ENCODE measurements at regions not wholly inside any gene's neighbourhood (a gene's known extent, or its start where the extent isn't known, plus 50 kb on each side); places are given as distances from the start of the nearest gene placed in this dataset.

DNA sequence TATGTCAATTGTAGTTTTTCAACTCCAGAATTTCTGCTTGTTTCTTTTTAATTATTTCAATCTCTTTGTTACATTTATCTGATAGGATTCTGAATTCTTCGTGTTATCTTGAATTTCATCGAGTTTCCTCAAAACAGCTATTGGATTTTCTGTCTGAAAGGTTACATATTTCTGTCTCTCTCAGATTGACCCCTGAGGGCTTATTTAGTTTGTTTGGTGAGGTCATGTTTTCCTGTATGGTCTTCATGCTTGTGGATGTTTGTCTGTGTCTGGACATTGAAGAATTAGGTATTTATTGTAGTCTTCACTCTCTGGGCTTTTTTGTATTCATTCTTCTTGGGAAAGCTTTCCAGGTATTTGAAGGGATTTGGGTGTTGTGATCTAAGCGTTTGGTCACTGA lies 85.6 kb downstream of the SNAPC1 start:
- DNase-seq (ENCODE audit: low read depth), result no peak

DNA sequence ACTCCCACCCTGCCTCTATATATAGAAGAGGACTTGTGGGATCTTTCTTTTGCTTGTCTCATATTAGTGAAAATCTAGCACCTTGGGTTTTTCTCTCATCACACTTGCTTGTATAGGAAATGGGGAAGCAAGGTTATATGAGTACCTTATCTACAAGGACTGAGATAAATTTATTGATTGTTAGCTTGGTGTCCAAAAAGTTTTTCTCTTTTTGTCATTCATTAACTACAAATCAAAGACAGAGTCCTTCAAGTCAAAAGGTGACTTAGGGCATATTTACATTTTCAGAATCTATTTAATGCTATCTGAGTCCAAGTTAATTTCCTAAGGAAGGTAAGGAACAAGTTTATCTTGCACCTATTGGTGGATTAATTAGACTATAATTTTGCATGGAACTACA lies 92.7 kb downstream of the SNAPC1 start:
- DNase-seq (ENCODE audit: low read depth), result no peak

DNA sequence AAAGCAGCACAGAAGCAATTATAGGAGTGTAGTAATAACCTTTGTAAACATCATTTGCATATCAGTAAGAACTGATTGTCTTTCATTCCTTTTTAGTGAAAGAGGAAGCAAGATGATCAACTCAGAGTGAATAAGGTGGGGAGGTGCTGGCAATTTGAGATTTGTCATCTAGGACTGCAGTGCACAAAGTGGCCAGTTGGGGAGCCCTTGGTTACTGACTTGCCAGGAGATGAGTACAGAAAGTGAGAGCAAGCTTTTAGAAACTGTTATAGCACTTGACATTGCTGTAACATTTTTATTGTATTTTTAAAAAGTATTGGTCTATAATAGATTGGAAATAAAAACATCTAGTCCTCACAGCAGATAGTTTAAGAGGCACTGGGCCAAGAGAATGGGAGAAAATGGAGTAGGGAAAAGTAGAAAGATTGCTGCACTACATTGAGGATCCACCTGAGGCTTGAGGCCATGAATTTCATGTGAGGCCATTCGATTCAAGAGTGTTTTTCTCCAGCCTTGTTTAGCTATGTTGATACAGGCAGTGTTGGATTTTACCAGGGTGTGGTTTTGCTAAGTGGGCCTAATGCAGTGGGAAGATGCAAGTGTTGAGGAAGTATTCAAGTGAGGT lies 98.2 kb downstream of the SNAPC1 start:
- DNase-seq (ENCODE audit: low read depth), result peak; percentile 52

DNA sequence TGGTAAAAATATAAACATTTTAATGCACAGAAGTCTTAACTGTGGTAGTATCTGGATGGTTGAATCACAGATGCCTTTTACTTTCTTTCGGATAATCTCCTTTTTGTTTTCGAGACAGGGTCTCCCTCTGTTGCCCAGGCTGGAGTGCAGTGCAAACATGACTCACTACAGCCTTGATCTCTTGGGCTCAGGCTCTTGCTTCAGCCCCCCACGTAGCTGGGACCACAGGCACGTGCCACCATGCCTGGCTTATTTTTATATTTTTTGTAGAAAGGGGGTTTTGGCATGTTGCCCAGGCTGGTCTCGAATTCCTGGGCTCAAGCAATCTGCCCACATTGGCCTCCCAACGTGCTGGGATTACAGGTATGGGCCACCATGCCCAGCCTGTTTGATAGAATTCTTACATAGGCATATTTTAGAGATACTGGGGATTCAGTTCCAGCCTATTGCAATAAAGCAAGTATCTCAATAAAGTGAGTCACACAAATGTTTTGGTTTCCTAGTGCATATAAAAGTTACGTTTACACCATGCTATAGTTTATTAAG lies 99.2 kb downstream of the SNAPC1 start:
- DNase-seq (ENCODE audit: low read depth), result no peak

DNA sequence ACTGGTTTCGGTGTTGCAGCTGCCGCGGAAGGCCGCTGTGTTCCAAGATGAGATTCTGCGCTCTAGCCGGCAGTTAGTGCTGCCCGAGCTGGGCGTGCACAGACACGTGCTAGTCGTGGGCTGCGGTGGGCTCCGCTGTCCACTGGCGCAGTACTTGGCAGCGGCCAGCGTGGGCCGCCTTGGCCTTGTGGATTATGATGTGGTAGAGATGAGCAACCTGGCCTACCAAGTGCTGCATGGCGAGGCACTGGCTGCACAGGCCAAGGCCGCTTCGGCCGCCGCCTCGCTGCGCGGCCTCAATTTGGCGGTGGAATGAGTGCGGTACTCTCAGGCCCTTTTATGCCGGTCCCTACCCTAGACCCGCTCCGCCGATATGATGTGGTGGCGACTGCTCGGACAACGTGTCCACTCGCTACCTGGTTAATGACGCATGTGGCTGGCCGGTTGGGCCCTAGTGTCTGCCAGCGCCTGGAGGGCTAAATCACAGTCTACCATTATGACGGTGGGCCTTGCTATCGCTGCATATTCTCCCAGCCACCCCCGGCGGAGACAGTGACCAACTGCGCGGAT lies 102.2 kb downstream of the SNAPC1 start:
- DNase-seq (ENCODE audit: low read depth), result no peak

DNA sequence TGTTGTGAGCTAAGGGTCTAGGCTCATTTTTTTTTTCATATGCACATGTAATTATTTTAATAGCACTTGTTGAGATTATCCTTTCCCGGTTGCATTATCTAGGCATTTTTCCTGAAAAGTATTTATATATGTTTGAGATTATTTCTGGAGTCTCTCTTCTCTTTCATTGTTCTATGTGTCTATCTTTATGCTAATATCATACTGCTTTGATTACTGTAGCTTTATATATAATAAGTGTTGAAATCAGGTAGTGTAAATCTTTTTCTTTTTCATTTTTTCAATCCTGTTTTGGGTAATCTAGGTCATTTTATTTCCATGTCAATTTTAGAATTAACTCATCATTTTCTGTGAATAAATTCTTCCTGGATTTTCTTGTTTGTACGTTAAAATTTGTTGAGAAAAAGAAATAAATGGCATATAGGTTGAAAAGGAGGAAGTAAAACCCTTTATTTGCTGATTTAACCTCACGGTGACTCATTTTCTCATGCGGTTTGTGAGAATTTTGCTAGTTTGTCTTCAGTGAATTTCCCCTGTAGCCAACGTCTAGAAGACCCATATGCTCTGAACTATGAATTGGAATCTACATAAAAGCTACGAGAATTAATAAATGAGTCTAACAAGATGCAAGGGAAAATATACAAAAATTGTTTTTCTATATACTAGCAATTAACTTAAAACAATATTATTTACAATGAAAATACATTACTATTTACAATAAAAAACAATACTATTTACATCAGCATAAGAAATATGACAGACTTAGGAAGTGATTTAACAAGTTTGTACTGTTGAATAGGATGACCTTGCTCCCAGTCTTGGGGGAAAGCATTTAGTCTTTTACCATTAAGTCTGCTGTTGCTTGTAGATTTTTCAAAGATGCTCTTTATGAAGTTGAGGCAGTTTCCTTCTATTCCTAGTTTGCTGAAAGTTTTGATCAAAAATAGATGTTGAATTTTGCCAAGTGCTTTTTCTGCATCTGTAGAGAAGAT lies 105.0 kb downstream of the SNAPC1 start:
- no peak for DNase-seq (ENCODE audit: low read depth)

DNA sequence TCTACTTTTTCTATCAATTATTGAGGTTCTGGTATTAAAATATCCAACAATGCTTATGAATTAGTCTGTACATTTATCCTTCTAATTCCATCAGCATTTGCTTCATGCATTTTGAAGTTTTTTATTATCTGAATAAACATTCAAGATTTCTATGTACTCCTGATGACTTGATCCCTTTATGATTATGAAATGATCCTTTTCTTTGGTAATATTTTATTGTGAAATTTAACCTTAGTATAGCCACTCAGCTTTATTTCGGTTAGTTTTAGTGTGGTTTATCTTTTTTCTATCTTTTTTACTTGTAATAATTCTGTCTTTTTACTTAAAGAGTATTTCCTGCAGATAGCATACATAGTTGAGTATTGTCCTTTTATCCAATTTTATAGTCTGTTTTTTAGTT lies 106.6 kb downstream of the SNAPC1 start:
- no peak for DNase-seq (ENCODE audit: low read depth)

DNA sequence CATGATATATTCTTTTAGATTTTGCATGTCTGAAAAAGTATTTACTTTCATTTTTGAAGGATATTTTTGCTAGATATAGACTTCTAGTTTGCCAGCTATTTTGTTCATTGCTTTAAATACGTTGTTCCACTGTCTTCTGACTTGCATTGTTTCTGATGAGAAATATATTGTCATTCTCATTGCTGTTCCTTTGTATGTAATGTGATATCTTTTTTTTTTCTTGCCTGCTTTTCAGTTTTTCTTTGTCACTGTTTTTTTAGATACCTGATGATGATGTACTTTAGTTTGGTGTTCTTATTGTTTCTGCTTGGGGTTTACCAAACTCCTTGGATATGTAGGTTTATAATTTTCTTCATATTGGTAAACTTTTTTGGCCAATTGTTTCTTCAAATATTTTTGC lies 107.9 kb downstream of the SNAPC1 start:
- DNase-seq (ENCODE audit: low read depth), result no peak

DNA sequence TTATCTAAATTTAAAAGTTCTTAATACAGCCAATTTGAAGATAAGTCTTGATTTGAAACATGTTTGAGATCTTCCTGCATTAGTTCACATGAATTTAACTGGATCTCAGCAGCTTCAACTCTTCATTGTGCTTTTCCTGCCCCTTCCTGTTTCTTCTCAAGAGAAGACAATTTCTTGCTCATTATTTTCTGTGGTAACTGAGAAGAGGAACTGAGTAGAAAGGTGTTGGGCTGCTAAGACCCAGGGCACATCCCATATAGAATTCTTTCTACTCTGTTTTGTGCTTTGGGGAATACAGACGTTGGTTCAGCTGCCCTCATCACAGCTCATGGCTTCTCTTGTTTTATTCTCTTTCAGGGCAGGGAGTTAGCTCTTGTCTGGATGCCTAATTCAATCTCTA lies 110.2 kb downstream of the SNAPC1 start:
- DNase-seq (ENCODE audit: low read depth), result no peak

DNA sequence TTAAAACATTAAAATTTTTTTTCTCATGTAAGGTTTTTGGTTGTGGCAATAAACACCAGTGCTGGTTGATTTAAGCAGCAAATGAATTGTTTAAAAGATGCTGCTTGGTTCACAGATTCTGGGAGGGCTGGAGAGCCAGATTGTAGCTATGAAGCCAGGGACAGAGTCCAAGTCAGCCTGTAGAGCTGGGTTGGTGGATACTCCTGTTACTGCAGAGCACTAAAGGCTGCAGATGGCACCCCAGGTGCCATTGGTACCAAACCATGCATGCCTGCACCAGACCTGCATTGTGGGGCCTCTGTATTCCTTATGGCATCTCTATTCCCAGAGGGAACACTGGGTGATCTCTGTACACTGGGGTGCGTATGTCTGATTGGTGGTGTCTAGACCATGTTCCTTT lies 113.3 kb downstream of the SNAPC1 start:
- no peak for DNase-seq (ENCODE audit: low read depth)

DNA sequence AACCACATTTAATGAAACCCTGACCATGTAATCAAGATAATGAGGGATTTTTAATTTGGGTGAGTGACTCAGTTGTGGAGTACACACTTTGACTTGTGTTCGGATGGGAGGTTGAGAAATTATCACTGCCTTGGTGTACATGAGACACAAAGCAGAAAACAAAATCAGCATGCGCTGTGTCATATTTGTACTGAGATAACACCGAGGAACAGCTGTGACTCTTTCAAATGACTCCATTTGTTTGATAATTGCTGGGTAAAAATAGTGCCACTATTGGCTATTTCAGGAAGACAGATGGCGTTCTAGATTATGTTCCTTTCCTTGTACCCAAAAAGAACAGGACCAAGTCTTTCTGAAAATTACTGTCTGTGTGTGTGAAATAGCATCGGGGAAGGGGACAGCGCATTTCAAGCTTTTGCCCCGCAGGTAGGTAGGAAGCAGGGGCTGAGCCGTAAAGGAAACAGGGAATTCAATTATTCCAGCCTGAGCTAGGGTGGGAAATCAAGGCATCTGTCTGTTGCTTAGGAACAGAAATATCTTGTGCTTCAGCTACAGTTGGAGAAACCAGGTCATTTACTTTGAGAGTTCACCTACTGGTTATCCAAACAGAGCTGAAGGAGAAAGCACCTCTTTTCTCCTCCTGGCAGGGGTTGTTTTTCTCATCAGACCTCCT lies 114.3 kb downstream of the SNAPC1 start:
- DNase-seq (ENCODE audit: low read depth), result no peak

DNA sequence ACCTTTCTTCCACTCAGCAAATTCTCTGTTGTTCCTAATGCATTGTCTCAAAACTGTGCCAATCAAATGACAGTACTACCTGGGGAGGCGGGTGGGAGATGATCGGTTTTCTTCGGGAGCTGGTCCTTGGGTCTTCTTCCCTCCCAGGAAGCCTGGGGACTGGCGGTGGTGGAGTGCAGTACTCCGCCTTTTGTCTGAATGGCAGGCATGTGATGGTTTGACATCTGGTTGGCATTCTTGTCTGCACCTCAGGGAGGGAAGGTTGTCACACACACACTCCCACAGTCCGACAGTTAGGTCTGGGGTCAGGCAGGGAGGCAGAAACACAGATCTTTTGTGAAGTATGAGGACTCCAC lies 114.8 kb downstream of the SNAPC1 start:
- no peak for DNase-seq (ENCODE audit: low read depth)

DNA sequence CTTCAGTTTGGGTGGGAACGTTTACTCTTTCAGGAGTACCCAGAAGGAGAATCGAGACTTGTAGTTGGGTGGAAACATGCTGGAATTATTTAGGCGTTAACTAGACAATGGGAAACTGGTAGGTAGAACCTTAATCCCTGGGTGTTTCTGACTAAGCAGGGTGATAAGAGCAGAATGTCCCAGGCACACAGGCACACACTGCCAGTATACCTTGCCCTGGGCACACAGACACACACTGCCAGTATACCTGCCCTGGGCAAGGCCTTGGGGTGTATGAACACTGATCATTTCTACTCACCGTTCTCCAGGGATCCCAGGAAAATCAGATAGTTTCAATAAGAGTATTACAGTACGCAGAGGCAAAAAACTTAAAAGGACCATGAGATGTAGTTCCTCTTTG lies 115.5 kb downstream of the SNAPC1 start:
- DNase-seq (ENCODE audit: low read depth), result no peak

DNA sequence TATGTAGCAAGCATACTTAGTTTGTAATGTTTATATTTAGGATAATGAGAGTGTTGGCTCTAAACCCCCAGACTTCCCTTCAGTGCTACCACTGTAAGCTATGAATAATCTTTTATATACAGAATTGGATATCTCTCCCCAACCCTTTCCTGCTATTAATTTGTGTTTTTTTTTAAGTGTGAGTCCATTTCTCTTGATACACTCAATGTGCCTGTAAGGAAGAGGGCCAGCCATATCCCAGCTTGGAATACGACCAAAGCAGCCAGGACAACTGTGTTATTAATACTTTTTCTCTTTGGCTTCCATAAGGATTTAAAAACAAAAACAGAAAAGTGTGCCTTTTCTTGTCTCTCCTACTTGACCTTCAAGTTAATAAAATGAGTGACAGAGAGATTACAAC lies 116.7 kb downstream of the SNAPC1 start:
- DNase-seq (ENCODE audit: low read depth), result no peak

DNA sequence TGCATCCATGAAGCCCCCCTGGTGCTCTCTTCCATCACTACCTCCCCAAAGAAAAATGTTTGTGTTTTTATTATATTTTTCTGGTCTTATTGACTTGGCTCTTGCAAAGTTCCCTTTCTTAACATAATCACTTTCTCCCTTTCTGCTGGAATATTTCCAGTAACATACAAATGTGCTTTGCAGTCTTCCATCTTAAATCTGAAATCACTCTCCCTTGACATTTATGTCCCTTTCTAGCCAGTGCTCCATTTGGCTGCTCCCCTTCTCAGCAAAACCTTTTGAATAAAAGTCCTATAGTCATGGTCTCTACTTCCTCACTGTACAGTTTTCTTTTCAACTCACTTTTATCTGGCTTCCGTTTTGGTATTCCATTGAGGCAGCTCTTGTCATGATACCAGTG lies 118.8 kb downstream of the SNAPC1 start:
- no peak for DNase-seq (ENCODE audit: low read depth)

DNA sequence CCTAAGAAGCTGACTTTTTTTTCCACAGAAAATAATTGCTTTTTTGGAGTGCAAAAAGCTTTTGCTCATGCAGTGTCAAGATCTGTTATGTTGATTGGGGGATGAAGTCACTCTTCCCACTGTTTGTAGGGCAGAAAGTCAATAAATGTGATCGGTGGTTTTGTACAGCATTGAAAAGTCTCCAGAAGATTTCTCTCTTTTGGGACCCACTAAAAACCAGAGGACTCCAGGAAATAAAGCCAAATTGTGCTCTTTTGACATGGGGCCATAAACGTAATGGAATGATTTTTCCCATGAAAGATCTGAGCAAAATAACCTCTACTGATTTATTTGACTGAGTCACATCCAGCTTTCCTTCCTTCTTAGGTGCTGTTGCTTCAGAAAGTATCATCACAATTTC lies 122.5 kb downstream of the SNAPC1 start:
- no peak for DNase-seq (ENCODE audit: low read depth)

DNA sequence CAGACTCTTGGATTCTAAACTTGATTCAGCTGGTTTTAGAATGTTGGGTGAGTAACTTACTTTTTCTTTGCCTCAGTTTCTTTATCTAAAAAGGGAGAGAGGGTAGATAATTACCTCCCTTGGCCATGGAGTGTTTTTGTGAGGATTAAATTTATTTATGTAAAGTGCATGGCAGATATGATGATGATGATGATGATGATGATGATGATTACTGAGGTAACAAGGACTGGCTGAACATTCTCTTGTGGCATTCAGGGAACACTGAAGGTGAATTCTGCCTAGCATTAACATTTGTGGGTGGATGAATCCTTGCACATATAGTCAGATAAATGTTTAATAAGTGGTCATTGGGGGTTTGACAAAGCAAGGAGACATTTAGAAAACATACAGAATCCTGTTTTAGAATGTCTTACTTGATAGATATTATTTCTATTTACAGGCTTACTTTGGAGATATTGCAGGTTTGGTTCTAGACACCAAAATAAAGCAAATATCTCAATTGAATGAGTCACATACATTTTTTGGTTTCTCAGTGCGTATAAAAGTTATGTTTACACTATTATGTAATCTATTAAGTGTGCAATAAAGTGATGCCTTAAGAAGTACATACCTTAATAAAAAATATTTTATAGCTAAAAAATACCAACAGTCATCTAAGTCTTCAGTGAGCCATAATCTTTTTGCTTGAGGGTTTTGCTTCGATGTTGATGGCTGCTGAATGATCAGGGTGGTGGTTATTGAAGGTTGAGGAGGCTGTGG lies 123.2 kb downstream of the SNAPC1 start:
- DNase-seq (ENCODE audit: low read depth), result no peak

DNA sequence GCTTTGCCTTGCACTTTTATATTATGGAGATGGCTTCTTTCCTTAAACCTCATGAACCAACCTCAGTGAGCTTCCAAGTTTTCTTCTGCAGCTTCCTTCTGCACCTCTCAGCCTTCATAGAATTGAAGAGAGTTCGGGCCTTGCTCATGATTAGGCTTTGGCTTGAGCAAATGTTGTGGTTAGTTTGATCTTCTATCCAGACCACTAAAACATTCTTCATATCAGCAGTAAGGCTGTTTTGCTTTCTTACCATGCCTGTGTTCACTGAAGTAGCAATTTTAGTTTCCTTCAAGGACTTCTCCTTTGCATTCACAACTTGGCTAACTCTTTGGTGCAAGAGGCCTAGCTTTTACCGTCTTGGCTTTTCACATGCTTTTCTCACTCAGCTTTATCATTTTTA lies 125.4 kb downstream of the SNAPC1 start:
- DNase-seq (ENCODE audit: low read depth), result no peak

DNA sequence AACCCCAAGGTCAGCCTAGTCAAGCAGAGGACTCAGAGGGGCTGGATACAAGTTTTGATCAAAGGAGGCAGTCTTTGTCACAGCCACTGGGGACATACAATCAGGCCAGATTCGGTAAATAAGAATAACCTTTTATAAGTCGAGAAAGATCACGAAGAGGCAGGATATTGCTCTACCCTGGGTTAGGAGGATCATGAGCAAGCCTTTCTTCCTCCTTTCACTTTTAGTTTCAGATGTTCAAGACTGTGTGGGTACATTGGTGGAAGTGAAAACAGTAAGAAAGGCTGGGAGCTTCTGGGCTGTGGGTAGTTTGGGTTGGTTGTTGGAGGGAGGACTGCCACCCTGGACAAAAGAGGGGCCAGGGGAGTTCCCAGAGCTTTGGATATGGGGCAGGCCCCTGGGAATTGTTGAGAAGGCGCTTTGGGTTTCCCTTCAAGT lies 127.7 kb downstream of the SNAPC1 start:
- no peak for DNase-seq (ENCODE audit: low read depth)

DNA sequence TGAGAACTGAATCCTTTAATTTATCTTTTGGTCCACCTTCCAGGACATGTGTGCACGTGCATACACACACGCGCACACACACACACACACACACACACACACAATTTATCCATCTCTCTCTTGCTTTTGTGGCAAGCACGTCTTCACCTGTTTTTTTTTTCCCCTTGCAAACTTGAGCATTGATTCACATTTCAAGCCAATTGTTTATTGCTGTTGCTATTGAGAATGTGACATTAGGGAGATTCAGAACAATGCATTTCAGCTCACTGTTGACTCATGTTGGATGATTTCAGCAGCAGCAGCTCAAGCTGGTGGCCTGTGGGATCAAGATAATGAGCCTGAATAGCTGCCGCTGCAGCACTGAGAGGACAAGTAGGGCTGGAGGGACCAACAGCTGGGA lies 128.9 kb downstream of the SNAPC1 start:
- no peak for DNase-seq (ENCODE audit: low read depth)

DNA sequence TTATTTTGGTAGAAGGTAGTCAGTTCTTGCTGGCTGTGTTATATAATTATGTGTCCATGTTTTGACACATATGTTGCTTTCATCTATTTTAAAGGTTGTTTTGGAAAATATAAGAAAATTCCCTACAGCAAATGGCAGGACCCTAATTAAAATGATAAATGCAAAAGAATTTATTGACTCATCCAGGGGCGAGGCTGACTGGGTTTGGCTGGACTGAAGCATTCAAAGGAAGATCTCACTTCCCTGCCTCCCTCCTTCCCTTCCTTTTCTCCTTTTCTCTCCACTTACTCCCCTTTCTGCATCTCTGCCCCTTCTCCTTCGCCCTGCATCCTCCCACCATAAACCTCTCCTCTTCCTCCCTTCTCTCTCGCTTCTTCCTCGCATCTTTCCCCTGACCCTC lies 129.6 kb downstream of the SNAPC1 start:
- no peak for DNase-seq (ENCODE audit: low read depth)

Data from stimulated activated CD8-positive, alpha-beta memory T cell treated with anti-CD3 and anti-CD28 coated beads, Interleukin-4, amount 100 ng/mL, for 24 hours (primary cell).